RWPE2 (cell line): ENCODE measurements at regions not wholly inside any gene's neighbourhood (a gene's known extent, or its start where the extent isn't known, plus 50 kb on each side); places are given as distances from the start of the nearest gene placed in this dataset.

Experiments
- ATAC-seq: fragments of 200-7000 bp; cut with Tn5 transposase; 3 replicates; pipeline ENCODE4 v1.9.1; 2021; ENCODE audit warnings: low read depth
- DNase-seq: peaks from one replicate; pipeline ENCODE4 v3.0.0-alpha.2; 2020; ENCODE audit warnings: low spot score
- H3K27ac ChIP-seq: fragments of 450-650 bp; 2 replicates; pipeline ENCODE4 v1.5.1; 2017; ENCODE audit warnings: mild to moderate bottlenecking; ENCODE audit not compliant: poor library complexity, severe bottlenecking
- H3K27me3 ChIP-seq: fragments of 250-450 bp; sonication (Bioruptor Pico); 2 replicates; pipeline ENCODE4 v1.5.1; 2021; ENCODE audit warnings: mild to moderate bottlenecking, moderate library complexity; ENCODE audit not compliant: insufficient read depth, poor library complexity, severe bottlenecking
- H3K36me3 ChIP-seq: fragments of 250-450 bp; sonication (Bioruptor Pico); 2 replicates; pipeline ENCODE4 v1.5.1; 2020; ENCODE audit warnings: low read depth, mild to moderate bottlenecking, moderate library complexity
- H3K4me1 ChIP-seq: fragments of 250-450 bp; sonication (Bioruptor Pico); 2 replicates; pipeline ENCODE4 v1.5.1; 2021; ENCODE audit warnings: mild to moderate bottlenecking, moderate library complexity; ENCODE audit not compliant: insufficient read depth, poor library complexity, severe bottlenecking
- H3K4me3 ChIP-seq: fragments of 250-450 bp; sonication (Bioruptor Pico); 2 replicates; pipeline ENCODE4 v1.5.1; 2021; ENCODE audit warnings: mild to moderate bottlenecking, moderate library complexity; ENCODE audit not compliant: severe bottlenecking
- H3K9me3 ChIP-seq: fragments of 250-450 bp; sonication (Bioruptor Pico); 2 replicates; pipeline ENCODE4 v1.5.1; 2021; ENCODE audit warnings: mild to moderate bottlenecking, moderate library complexity; ENCODE audit not compliant: severe bottlenecking
- CTCF ChIP-seq: fragments of 450-650 bp; IDR thresholded peaks from one replicate; pipeline ENCODE4 v1.5.1; 2017; ENCODE audit warnings: mild to moderate bottlenecking, moderate library complexity; ENCODE audit not compliant: poor library complexity, severe bottlenecking

- Histone ChIP-seq H3K9me3 (no peaks in the 10 kb centered on the region), H3K4me3 (no peak overlapping the region), H3K36me3 (no peaks in the 10 kb centered on the region), H3K4me1 (no peaks in the 10 kb centered on the region), H3K27me3 (no peaks in the 10 kb centered on the region), H3K27ac (no peak overlapping the region)
- no peak for TF ChIP-seq CTCF
- no peak for ATAC-seq
- no peak for DNase-seq
Observed at GRCh38 chrX:39627257-39627656, 470.5 kb downstream of the BCOR start.

- TF ChIP-seq CTCF, result no peak
- DNase-seq, result no peak
- no peak for ATAC-seq
Observed at GRCh38 chrX:39629001-39629400, 468.8 kb downstream of the BCOR start.

GRCh38 chrX:39630344-39630743 is 467.4 kb downstream of the BCOR start:
- Histone ChIP-seq H3K4me1 (no peaks in the 10 kb centered on the region), H3K36me3 (no peaks in the 10 kb centered on the region), H3K9me3 (no peaks in the 10 kb centered on the region), H3K4me3 (no peak overlapping the region), H3K27me3 (no peaks in the 10 kb centered on the region), H3K27ac (no peak overlapping the region)
- ATAC-seq (no peak), DNase-seq (no peak)
- TF ChIP-seq CTCF, result no peak

More at GRCh38 chrX:39629001-39629400, 468.8 kb downstream of the BCOR start:
- no peaks in the 10 kb centered on the region for H3K9me3 ChIP-seq
- no peak overlapping the region for H3K27ac ChIP-seq
- no peak overlapping the region for H3K4me3 ChIP-seq
- no peaks in the 10 kb centered on the region for H3K4me1 ChIP-seq
- no peaks in the 10 kb centered on the region for H3K27me3 ChIP-seq
- no peaks in the 10 kb centered on the region for H3K36me3 ChIP-seq

- H3K27ac ChIP-seq, result no peak overlapping the region
- no peaks in the 10 kb centered on the region for H3K4me1 ChIP-seq
- no peak for TF ChIP-seq CTCF
- H3K4me3 ChIP-seq, result no peak overlapping the region
- no peaks in the 10 kb centered on the region for H3K36me3 ChIP-seq
- no peaks in the 10 kb centered on the region for H3K27me3 ChIP-seq
- H3K9me3 ChIP-seq, result no peaks in the 10 kb centered on the region
- ATAC-seq (no peak), DNase-seq (no peak)
Observed at GRCh38 chrX:39631276-39632229, 466.2 kb downstream of the BCOR start.

- Histone ChIP-seq H3K27me3 (no peaks in the 10 kb centered on the region), H3K27ac (no peak overlapping the region), H3K36me3 (no peaks in the 10 kb centered on the region), H3K4me1 (no peaks in the 10 kb centered on the region), H3K4me3 (no peak overlapping the region), H3K9me3 (no peaks in the 10 kb centered on the region)
- TF ChIP-seq CTCF, result no peak
- DNase-seq, result no peak
- ATAC-seq, result no peak
Observed at GRCh38 chrX:39633293-39633692, 464.5 kb downstream of the BCOR start.
